LNCaP clone FGC (cell line): ENCODE measurements at regions not wholly inside any gene's neighbourhood (a gene's known extent, or its start where the extent isn't known, plus 50 kb on each side); places are given as distances from the start of the nearest gene placed in this dataset.
A peak's percentile ranks its signal among the peaks of the same experiment; 100 is the strongest.

Source experiments
- DNase-seq: peaks from one replicate; pipeline ENCODE4 v3.0.0-alpha.2; 2011; ENCODE audit warnings: low read depth
- H3K4me3 ChIP-seq: 2 replicates; pipeline ENCODE4 v1.5.1; 2011; ENCODE audit warnings: mild to moderate bottlenecking, low read depth, low read length, control low read depth
- CTCF ChIP-seq: IDR thresholded peaks from 2 replicates; pipeline ENCODE4 v1.5.1; 2012; ENCODE audit warnings: mild to moderate bottlenecking; ENCODE audit not compliant: control insufficient read depth, insufficient read depth; ENCODE audit errors: extremely low read depth

- no peak overlapping the region for H3K4me3 ChIP-seq
- DNase-seq, result no peak
- no peak for TF ChIP-seq CTCF
Observed at GRCh38 chr6:105951322-105951721, 134.8 kb upstream of the PRDM1 start.

DNA sequence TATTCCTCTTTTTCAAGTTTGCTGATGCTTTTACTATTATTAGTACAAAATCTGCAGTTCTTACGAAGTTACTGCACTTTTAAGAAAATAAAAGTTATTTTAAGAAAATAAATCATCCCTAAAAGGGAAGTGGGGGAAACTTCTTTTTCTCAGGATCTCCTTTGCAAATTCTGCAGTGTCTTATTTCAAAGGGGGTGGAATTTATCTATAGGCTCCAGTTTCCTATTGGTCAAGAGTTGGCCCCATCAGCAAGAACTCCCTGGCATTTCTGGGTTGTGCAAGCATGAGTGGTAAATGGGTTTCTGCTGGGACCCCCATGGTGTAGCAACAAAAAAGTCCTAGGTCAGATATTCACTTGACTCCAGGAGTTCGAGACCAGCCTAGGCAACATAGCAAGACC lies 136.3 kb upstream of the PRDM1 start:
- TF ChIP-seq CTCF, result no peak
- DNase-seq, result no peak
- no peak overlapping the region for H3K4me3 ChIP-seq

GRCh38 chr6:105943514-105943913 lies 142.6 kb upstream of the PRDM1 start:
- no peak overlapping the region for H3K4me3 ChIP-seq
- TF ChIP-seq CTCF, result no peak
- no peak for DNase-seq

- TF ChIP-seq CTCF, result no peak
- no peak for DNase-seq
- no peak overlapping the region for H3K4me3 ChIP-seq
Observed at GRCh38 chr6:105941621-105942412, 144.3 kb upstream of the PRDM1 start.

DNA sequence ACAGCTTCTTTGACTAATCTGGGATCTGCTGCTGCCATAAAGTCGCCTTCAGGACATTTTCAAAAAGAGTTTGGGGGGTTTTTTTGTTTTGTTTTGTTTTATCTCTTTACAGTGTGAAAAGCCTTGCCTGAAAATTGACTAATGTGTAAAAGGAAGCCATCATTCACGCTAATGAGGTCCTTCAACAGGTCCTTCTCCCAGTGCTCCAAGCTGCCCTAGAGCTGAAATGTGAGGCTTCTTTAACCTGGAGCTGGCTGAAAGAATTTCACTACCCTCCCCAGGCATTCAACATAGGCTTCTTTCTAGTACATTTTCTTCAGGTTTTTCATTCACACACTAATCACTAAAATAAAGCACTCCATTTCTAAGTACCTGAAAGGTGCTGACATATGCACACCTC lies 145.1 kb upstream of the PRDM1 start:
- no peak overlapping the region for H3K4me3 ChIP-seq
- DNase-seq, result no peak
- no peak for TF ChIP-seq CTCF

DNA sequence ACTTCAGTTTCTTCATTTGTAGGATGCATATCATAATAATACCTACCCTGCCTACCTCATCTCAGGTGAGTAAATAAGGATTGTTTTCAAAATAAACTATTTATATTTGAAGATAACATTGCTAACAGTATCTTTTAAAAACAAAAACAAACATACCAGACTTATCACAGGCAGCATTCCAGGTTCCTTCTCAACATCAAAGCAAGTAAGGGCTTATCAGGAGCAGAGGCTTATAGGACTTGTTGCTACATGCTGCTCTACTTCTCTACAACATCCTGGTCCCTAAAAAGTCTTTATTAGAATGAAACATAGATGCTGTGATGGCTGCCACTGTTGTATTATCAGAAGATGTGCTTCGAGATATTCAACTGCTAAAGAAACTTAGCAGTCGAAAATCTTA lies 149.2 kb upstream of the PRDM1 start:
- DNase-seq, result peak; percentile 61
- no peak overlapping the region for H3K4me3 ChIP-seq
- TF ChIP-seq CTCF, result no peak

DNA sequence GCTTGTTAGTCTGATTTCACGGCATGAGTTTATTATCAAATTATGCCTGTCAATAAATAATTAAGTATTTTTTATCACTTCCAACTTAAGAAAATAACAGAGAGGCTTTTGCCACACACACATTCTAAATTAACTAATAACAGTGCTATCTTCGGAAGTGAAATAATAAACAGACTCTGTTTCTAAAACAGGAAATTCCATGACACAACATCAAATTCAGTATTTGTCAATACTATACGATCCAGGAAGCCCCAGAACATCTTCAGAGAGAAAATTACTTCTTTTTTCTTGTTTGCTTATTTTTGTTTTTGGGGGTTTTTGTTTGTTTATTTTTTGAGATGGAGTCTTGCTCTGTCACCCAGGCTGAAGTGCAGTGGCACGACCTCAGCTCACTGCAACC lies 150.7 kb upstream of the PRDM1 start:
- no peak for DNase-seq
- TF ChIP-seq CTCF, result no peak
- H3K4me3 ChIP-seq, result no peak overlapping the region
